ENCODE measurements at regions not wholly inside any gene's neighbourhood (a gene's known extent, or its start where the extent isn't known, plus 50 kb on each side); places are given as distances from the start of the nearest gene placed in this dataset.

DNA sequence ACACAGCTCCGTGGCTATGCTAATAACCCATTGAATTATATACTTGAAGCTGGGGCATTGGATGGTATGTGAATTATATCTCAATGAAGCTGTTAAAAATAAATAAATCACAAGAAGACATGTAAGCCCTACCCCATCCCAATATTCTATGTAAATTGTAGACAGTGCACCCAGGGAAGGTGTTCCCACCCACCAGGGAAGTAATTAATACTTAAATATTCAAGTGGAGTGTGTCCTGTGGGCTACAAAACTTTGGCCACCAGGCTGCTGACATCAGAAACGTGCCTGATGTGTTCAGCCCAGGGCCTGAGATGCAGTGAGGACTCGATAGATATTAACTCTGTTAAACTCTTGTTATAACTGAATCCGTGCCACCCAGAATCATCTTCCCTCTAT lies 240.4 kb upstream of the RREB1 start:
- DNase-seq (no peak), ATAC-seq (replicated peaks in 1 of 4) (no peak)
- CTCF ChIA-PET, result no interaction called here
- POLR2A ChIA-PET, result no interaction called here
- H3K4me1 Mint-ChIP-seq, result no peaks in the 10 kb centered on the region
- H3K9me3 Mint-ChIP-seq, result no peaks in the 10 kb centered on the region
- no peak overlapping the region for H3K4me3 Mint-ChIP-seq
- no peak overlapping the region for H3K27ac ChIP-seq (ENCODE audit: low read length)
- no peak overlapping the region for H3K4me3 ChIP-seq (ENCODE audit: control insufficient read depth in 1 of 2, extremely low read depth in 1 of 2, low read length in 1 of 2)
- no peaks in the 10 kb centered on the region for H3K36me3 ChIP-seq (ENCODE audit: control insufficient read depth in 2 of 2, extremely low read depth in 1 of 2, insufficient read depth in 1 of 2, low read length in 1 of 2)
- H3K27ac Mint-ChIP-seq, result no peak overlapping the region
- H3K36me3 Mint-ChIP-seq, result no peaks in the 10 kb centered on the region
- H3K27me3 ChIP-seq (replicated peaks in 1 of 2; ENCODE audit: control insufficient read depth in 2 of 2, extremely low read depth in 1 of 2, insufficient read depth in 2 of 2, low read length in 1 of 2), result peaks cover 0 to 3% of the 10 kb centered on the region in 2 experiments
- WGBS (ENCODE audit: insufficient coverage), result 17% methylated on average over 1 of the region's 4 CpGs
- H3K27me3 Mint-ChIP-seq, result peaks cover 0 to 7% of the 10 kb centered on the region in 2 donors
- no peaks in the 10 kb centered on the region for H3K4me1 ChIP-seq (ENCODE audit: control insufficient read depth in 1 of 2, extremely low read depth in 1 of 2, insufficient read depth in 2 of 2, low read length in 2 of 2)
- H3K9me3 ChIP-seq, result no peaks in the 10 kb centered on the region

DNA sequence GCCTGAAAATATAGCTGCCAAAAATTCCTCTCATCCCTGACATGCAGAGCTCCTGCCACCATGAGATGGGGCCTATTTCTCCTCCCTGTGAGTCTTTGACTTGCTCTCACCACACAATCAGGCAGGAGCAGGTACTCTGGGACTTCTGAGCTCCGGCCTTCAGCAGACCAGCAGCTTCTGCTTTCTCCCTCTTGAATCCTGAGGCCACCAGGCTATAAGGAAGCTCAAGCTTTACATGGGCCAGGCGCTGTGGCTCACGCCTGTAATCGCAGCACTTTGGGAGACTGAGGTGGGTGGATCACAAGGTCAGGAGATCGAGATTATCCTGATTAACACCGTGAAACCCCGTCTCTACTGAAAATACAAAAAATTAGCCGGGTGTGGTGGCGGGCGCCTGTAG lies 238.7 kb upstream of the RREB1 start:
- H3K4me3 ChIP-seq (ENCODE audit: control insufficient read depth in 1 of 2, extremely low read depth in 1 of 2, low read length in 1 of 2), result no peak overlapping the region
- H3K4me1 Mint-ChIP-seq, result no peaks in the 10 kb centered on the region
- no peaks in the 10 kb centered on the region for H3K36me3 Mint-ChIP-seq
- no peak overlapping the region for H3K27ac ChIP-seq (ENCODE audit: low read length)
- no peak overlapping the region for H3K4me3 Mint-ChIP-seq
- ATAC-seq (replicated peaks in 1 of 4) (no peak), DNase-seq (no peak)
- no peaks in the 10 kb centered on the region for H3K9me3 ChIP-seq
- H3K27me3 ChIP-seq (replicated peaks in 1 of 2; ENCODE audit: control insufficient read depth in 2 of 2, extremely low read depth in 1 of 2, insufficient read depth in 2 of 2, low read length in 1 of 2), result peaks cover 0 to 5% of the 10 kb centered on the region in 2 experiments
- POLR2A ChIA-PET, result no interaction called here
- WGBS (ENCODE audit: insufficient coverage), result 91% methylated on average over 5 of the region's 10 CpGs
- CTCF ChIA-PET, result no interaction called here
- H3K27ac Mint-ChIP-seq, result no peak overlapping the region
- H3K4me1 ChIP-seq (ENCODE audit: control insufficient read depth in 1 of 2, extremely low read depth in 1 of 2, insufficient read depth in 2 of 2, low read length in 2 of 2), result no peaks in the 10 kb centered on the region
- no peaks in the 10 kb centered on the region for H3K36me3 ChIP-seq (ENCODE audit: control insufficient read depth in 2 of 2, extremely low read depth in 1 of 2, insufficient read depth in 1 of 2, low read length in 1 of 2)
- H3K27me3 Mint-ChIP-seq, result peaks cover 0 to 8% of the 10 kb centered on the region in 2 donors
- H3K9me3 Mint-ChIP-seq, result no peaks in the 10 kb centered on the region

GRCh38 chr6:6870921-6871320 lies 236.8 kb upstream of the RREB1 start:
- no CpG with 5 or more reads among the region's 5 CpGs for WGBS (ENCODE audit: insufficient coverage)
- Histone ChIP-seq H3K9me3 (no peaks in the 10 kb centered on the region), H3K4me1 (ENCODE audit: control insufficient read depth in 1 of 2, extremely low read depth in 1 of 2, insufficient read depth in 2 of 2, low read length in 2 of 2) (no peaks in the 10 kb centered on the region), H3K27me3 (replicated peaks in 1 of 2; ENCODE audit: control insufficient read depth in 2 of 2, extremely low read depth in 1 of 2, insufficient read depth in 2 of 2, low read length in 1 of 2) (peaks cover 0 to 2% of the 10 kb centered on the region in 2 experiments), H3K36me3 (ENCODE audit: control insufficient read depth in 2 of 2, extremely low read depth in 1 of 2, insufficient read depth in 1 of 2, low read length in 1 of 2) (no peaks in the 10 kb centered on the region), H3K4me3 (ENCODE audit: control insufficient read depth in 1 of 2, extremely low read depth in 1 of 2, low read length in 1 of 2) (no peak overlapping the region), H3K27ac (ENCODE audit: low read length) (no peak overlapping the region)
- ChIA-PET POLR2A (no interaction called here), CTCF (no interaction called here)
- no peak for ATAC-seq (replicated peaks in 1 of 4)
- Mint-ChIP-seq H3K9me3 (no peaks in the 10 kb centered on the region), H3K4me1 (no peaks in the 10 kb centered on the region), H3K27ac (no peak overlapping the region), H3K27me3 (peaks cover 0 to 2% of the 10 kb centered on the region in 2 donors), H3K36me3 (no peaks in the 10 kb centered on the region), H3K4me3 (no peak overlapping the region)
- DNase-seq, result no peak

- ATAC-seq (replicated peaks in 1 of 4) (no peak), DNase-seq (no peak)
- Histone ChIP-seq H3K36me3 (ENCODE audit: control insufficient read depth in 2 of 2, extremely low read depth in 1 of 2, insufficient read depth in 1 of 2, low read length in 1 of 2) (no peaks in the 10 kb centered on the region), H3K27ac (ENCODE audit: low read length) (no peak overlapping the region), H3K4me1 (ENCODE audit: control insufficient read depth in 1 of 2, extremely low read depth in 1 of 2, insufficient read depth in 2 of 2, low read length in 2 of 2) (no peaks in the 10 kb centered on the region), H3K9me3 (no peaks in the 10 kb centered on the region), H3K4me3 (ENCODE audit: control insufficient read depth in 1 of 2, extremely low read depth in 1 of 2, low read length in 1 of 2) (no peak overlapping the region), H3K27me3 (replicated peaks in 1 of 2; ENCODE audit: control insufficient read depth in 2 of 2, extremely low read depth in 1 of 2, insufficient read depth in 2 of 2, low read length in 1 of 2) (peaks cover 0 to 2% of the 10 kb centered on the region in 2 experiments)
- Mint-ChIP-seq H3K27ac (no peak overlapping the region), H3K9me3 (no peaks in the 10 kb centered on the region), H3K27me3 (peaks cover 0 to 2% of the 10 kb centered on the region in 2 donors), H3K36me3 (no peaks in the 10 kb centered on the region), H3K4me1 (no peaks in the 10 kb centered on the region), H3K4me3 (no peak overlapping the region)
- ChIA-PET POLR2A (no interaction called here), CTCF (interaction anchor here in 1 of 2 donors (0.5 to 0.6 kb wide), 2 partner anchors 150 to 1391 kb away, joined by 3 read pairs; no protein-coding TSS in a partner anchor)
- 85% methylated on average over 2 of the region's 7 CpGs for WGBS (ENCODE audit: insufficient coverage)
These were observed 235.1 kb upstream of the RREB1 start for GRCh38 chr6:6872459-6873344.

DNA sequence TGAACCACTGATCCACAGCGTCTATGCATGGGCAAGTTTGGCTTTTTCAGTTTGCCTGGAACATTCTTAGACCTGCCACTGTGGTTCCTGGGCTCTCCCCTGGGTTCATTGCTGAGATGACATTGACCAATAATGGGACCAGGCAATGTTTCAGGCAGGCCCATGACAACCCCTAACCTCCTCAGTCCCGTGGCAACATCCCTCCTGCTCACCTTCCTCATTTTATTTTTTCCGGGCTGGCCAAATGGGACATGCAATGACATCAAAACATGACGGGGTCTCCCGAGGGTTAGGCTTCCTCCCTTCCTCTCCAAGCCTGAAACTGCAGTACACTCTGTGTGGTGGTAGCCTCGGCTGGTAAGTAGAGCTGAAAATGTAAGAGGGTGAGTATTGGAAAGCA lies 234.0 kb upstream of the RREB1 start:
- Mint-ChIP-seq H3K4me3 (no peak overlapping the region), H3K27me3 (peaks cover 0 to 2% of the 10 kb centered on the region in 2 donors), H3K27ac (no peak overlapping the region), H3K9me3 (no peaks in the 10 kb centered on the region), H3K36me3 (no peaks in the 10 kb centered on the region), H3K4me1 (no peaks in the 10 kb centered on the region)
- CTCF ChIA-PET, result no interaction called here
- no peak overlapping the region for H3K4me3 ChIP-seq (ENCODE audit: control insufficient read depth in 1 of 2, extremely low read depth in 1 of 2, low read length in 1 of 2)
- 100% methylated on average over 1 of the region's 6 CpGs for WGBS (ENCODE audit: insufficient coverage)
- ATAC-seq (replicated peaks in 1 of 4) (no peak), DNase-seq (no peak)
- H3K36me3 ChIP-seq (ENCODE audit: control insufficient read depth in 2 of 2, extremely low read depth in 1 of 2, insufficient read depth in 1 of 2, low read length in 1 of 2), result no peaks in the 10 kb centered on the region
- no peaks in the 10 kb centered on the region for H3K9me3 ChIP-seq
- H3K27me3 ChIP-seq (replicated peaks in 1 of 2; ENCODE audit: control insufficient read depth in 2 of 2, extremely low read depth in 1 of 2, insufficient read depth in 2 of 2, low read length in 1 of 2), result peaks cover 0 to 2% of the 10 kb centered on the region in 2 experiments
- H3K4me1 ChIP-seq (ENCODE audit: control insufficient read depth in 1 of 2, extremely low read depth in 1 of 2, insufficient read depth in 2 of 2, low read length in 2 of 2), result no peaks in the 10 kb centered on the region
- no peak overlapping the region for H3K27ac ChIP-seq (ENCODE audit: low read length)
- POLR2A ChIA-PET, result no interaction called here

DNA sequence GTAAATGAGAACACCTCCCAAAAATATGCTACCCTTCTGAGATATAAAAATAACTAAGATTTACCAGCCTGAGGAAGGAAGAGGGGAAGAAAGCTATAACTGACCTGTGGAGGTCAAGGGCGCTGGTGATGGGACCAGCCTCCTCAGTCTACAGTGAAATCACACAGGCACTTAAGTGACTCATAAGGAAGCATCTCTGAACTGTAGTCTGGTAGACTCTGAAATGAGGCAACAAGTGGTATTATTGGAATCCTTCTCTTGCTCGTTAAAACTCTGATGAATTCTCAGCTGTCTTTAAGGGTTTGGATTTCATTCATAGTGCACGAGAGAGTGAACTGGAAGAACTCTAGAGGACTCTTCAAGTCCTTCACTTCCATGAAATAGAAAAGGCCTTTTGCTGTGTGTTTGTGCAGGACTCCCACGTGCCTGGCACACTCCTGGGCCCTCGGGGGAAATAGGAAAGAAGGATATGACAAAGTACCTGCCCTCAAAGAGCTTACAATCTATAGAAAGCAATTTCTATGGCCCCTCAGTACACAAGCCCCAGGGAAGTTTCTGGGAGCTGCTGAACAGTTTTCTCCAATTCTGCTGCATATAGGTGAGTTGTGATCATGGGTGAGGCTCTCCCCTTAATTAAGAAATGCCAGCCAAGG lies 231.8 kb upstream of the RREB1 start:
- Histone ChIP-seq H3K4me1 (ENCODE audit: control insufficient read depth in 1 of 2, extremely low read depth in 1 of 2, insufficient read depth in 2 of 2, low read length in 2 of 2) (no peaks in the 10 kb centered on the region), H3K9me3 (no peaks in the 10 kb centered on the region), H3K27me3 (replicated peaks in 1 of 2; ENCODE audit: control insufficient read depth in 2 of 2, extremely low read depth in 1 of 2, insufficient read depth in 2 of 2, low read length in 1 of 2) (peaks cover 0 to 2% of the 10 kb centered on the region in 2 experiments), H3K27ac (ENCODE audit: low read length) (no peak overlapping the region), H3K36me3 (ENCODE audit: control insufficient read depth in 2 of 2, extremely low read depth in 1 of 2, insufficient read depth in 1 of 2, low read length in 1 of 2) (no peaks in the 10 kb centered on the region), H3K4me3 (ENCODE audit: control insufficient read depth in 1 of 2, extremely low read depth in 1 of 2, low read length in 1 of 2) (no peak overlapping the region)
- Mint-ChIP-seq H3K4me3 (no peak overlapping the region), H3K4me1 (no peaks in the 10 kb centered on the region), H3K36me3 (no peaks in the 10 kb centered on the region), H3K9me3 (no peaks in the 10 kb centered on the region), H3K27ac (no peak overlapping the region), H3K27me3 (peaks cover 0 to 2% of the 10 kb centered on the region in 2 donors)
- ChIA-PET POLR2A (interaction anchor here in 1 of 2 donors (0.7 kb wide), 1 partner anchor 1650 kb away, joined by 3 read pairs; no protein-coding TSS in a partner anchor), CTCF (interaction anchor here in 1 of 2 donors (0.7 kb wide), 1 partner anchor 211 kb away, joined by 8 read pairs; no protein-coding TSS in a partner anchor)
- DNase-seq (no peak), ATAC-seq (replicated peaks in 1 of 4) (no peak)
- WGBS (ENCODE audit: insufficient coverage), result 92% methylated on average over 2 of the region's 5 CpGs
